Colonic mucosa (tissue), 4 donors: ENCODE measurements at regions not wholly inside any gene's neighbourhood (a gene's known extent, or its start where the extent isn't known, plus 50 kb on each side); places are given as distances from the start of the nearest gene placed in this dataset.
"Not testable (repeated sequence)": the region's sequence is repeated elsewhere in the genome, so short reads cannot be mapped to it uniquely, and the experiment has no call there.

Experiments used
- DNase-seq: peaks from one replicate; pipeline ENCODE4 v3.0.0-alpha.2; 2020
- H3K27ac ChIP-seq: fragments of 200-600 bp; one replicate; pipeline ENCODE4 v1.8.0; 2021
- H3K27me3 ChIP-seq: fragments of 200-600 bp; one replicate; pipeline ENCODE4 v1.8.0; 2021
- H3K36me3 ChIP-seq: fragments of 200-600 bp; one replicate; pipeline ENCODE4 v1.8.0; 2021
- H3K4me1 ChIP-seq: fragments of 200-600 bp; one replicate; pipeline ENCODE4 v1.8.0; 2021; ENCODE audit warnings: mild to moderate bottlenecking
- H3K4me3 ChIP-seq: fragments of 200-600 bp; one replicate; pipeline ENCODE4 v1.8.0; 2021
- H3K9ac ChIP-seq, 2 donors: one replicate each; pipeline ENCODE4 v1.7.0; 2013; ENCODE audit warnings: control low read depth in 2 of 2, low read depth in 2 of 2, low read length in 2 of 2
- H3K9me3 ChIP-seq: fragments of 200-600 bp; one replicate; pipeline ENCODE4 v1.8.0; 2021
- CTCF ChIP-seq: fragments of 200-600 bp; IDR thresholded peaks from one replicate; pipeline ENCODE4 v1.8.0; 2022; ENCODE audit warnings: antibody characterized with exemption, mild to moderate bottlenecking
- intact Hi-C: fragments of 100-400 bp; cut with DNase I; formaldehyde crosslinking; loops from one replicate; pipeline ENCODE4 v1.14.1; 2022
- donor health status: healthy.
- donor health status: DM: no; HTN: no; CAD: no.
- donor health status: DM: no; HTN: no; CAD: no.

DNA sequence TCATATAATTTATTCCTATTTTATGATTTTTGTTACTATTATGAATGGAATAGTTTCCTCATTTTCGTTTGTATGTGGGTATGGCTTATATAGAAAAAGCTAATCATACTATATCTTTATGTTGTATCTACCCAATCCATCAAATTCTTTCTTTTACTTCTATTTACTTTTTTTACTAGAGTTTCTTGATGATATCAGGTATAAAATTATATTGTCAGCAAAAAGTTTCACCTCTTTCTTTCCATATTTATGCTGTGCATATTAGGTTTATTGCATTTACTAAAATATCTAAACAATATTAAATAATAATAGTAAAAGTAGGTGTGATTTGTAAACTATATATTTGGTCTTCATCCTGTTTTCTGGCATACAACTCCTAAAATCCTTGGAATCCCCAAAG lies 146.7 kb upstream of the PLXNC1 start:
- no peaks in the 10 kb centered on the region for H3K9me3 ChIP-seq
- H3K27ac ChIP-seq = no peak overlapping the region
- no peaks in the 10 kb centered on the region for H3K27me3 ChIP-seq
- intact Hi-C loops = no loop called here
- no peaks in the 10 kb centered on the region for H3K36me3 ChIP-seq
- no peak for TF ChIP-seq CTCF
- no peak overlapping the region for H3K9ac ChIP-seq
- no peak for DNase-seq
- no peak overlapping the region for H3K4me3 ChIP-seq
- H3K4me1 ChIP-seq = no peaks in the 10 kb centered on the region

GRCh38 chr12:94002925-94003324 lies 145.5 kb upstream of the PLXNC1 start:
- H3K36me3 ChIP-seq, H3K9ac ChIP-seq, H3K4me3 ChIP-seq, H3K9me3 ChIP-seq, H3K27ac ChIP-seq, DNase-seq, H3K4me1 ChIP-seq, H3K27me3 ChIP-seq, intact Hi-C loops: not testable (repeated sequence)

DNA sequence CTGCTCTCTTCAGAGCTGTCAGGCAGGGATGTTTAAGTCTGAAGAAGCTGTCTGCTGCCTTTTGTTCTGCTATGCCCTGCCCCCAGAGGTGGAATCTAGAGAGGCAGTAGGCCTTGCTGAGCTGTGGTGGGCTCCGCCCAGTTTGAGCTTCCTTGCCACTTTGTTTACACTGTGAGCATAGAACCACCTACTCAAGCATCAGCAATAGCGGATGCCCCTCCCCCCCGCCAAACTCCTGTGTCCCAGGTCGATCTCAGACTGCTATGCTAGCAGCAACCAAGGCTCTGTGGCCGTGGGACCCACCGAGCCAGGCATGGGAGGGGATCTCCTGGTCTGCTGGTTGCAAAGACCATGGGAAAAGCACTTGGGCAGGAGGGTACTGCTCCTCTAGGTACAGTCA lies 140.5 kb upstream of the PLXNC1 start:
- DNase-seq, H3K4me1 ChIP-seq, H3K9me3 ChIP-seq, H3K27ac ChIP-seq, H3K4me3 ChIP-seq, H3K27me3 ChIP-seq, H3K36me3 ChIP-seq, H3K9ac ChIP-seq, intact Hi-C loops: not testable (repeated sequence)

DNA sequence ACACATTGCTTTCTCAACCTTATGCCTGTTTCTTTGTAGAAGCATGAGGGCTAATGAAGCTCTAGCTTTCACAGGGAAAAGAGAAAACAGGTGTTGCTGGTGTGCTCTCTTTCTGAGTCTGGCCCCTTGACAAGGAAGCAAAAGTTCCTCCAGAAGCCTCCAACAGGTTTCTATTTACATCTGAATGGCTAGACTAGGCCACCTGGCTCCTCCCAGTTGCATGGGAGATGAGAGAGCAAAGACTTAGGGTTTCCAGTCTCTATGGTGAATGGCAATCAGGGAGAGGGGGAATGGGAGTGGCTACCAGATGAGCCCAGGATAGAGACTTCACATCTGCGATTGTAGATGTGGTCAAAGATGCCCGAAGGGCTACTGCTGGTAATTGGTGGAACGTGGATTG lies 138.1 kb upstream of the PLXNC1 start:
- no peaks in the 10 kb centered on the region for H3K4me1 ChIP-seq
- H3K4me3 ChIP-seq = no peak overlapping the region
- H3K9ac ChIP-seq = no peak overlapping the region
- no peaks in the 10 kb centered on the region for H3K27me3 ChIP-seq
- no peak for DNase-seq
- H3K36me3 ChIP-seq = no peaks in the 10 kb centered on the region
- intact Hi-C loops = no loop called here
- no peak for TF ChIP-seq CTCF
- H3K27ac ChIP-seq = no peak overlapping the region
- H3K9me3 ChIP-seq = no peaks in the 10 kb centered on the region

DNA sequence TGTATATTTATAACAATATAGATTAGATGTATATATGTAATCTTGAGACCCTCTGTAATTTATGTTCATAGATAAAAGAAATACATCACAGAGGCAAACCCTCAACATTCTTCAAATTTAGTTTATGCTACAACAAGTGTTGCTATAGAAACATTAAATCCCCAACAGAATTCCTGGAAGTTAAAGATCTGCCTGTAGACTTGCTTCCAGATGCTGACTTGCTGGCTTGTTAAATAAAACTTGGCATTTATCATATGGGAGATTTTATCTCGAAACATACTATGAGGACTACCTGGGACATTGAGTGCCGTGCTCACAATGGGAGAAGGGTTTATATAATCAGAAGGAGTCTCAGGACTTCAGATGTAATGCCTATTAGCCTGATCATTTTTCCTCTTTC lies 136.3 kb upstream of the PLXNC1 start:
- Histone ChIP-seq H3K4me3 (no peak overlapping the region), H3K4me1 (no peaks in the 10 kb centered on the region), H3K9ac (no peak overlapping the region), H3K27me3 (no peaks in the 10 kb centered on the region), H3K9me3 (no peaks in the 10 kb centered on the region), H3K27ac (no peak overlapping the region), H3K36me3 (no peaks in the 10 kb centered on the region)
- intact Hi-C loops = no loop called here
- DNase-seq = no peak
- no peak for TF ChIP-seq CTCF

GRCh38 chr12:94012590-94012989 lies 135.8 kb upstream of the PLXNC1 start:
- H3K9me3 ChIP-seq = no peaks in the 10 kb centered on the region
- no peak for TF ChIP-seq CTCF
- no peak overlapping the region for H3K9ac ChIP-seq
- no peak for DNase-seq
- no peaks in the 10 kb centered on the region for H3K27me3 ChIP-seq
- H3K4me1 ChIP-seq = no peaks in the 10 kb centered on the region
- no peaks in the 10 kb centered on the region for H3K36me3 ChIP-seq
- intact Hi-C loops = no loop called here
- no peak overlapping the region for H3K27ac ChIP-seq
- no peak overlapping the region for H3K4me3 ChIP-seq

GRCh38 chr12:94017247-94017646 lies 131.1 kb upstream of the PLXNC1 start:
- H3K27me3 ChIP-seq, H3K9me3 ChIP-seq, H3K36me3 ChIP-seq, H3K9ac ChIP-seq, H3K4me1 ChIP-seq, DNase-seq, H3K4me3 ChIP-seq, H3K27ac ChIP-seq, intact Hi-C loops: not testable (repeated sequence)
